ENCODE measurements at regions not wholly inside any gene's neighbourhood (a gene's known extent, or its start where the extent isn't known, plus 50 kb on each side); places are given as distances from the start of the nearest gene placed in this dataset.

- no peak for DNase-seq
These were observed 661.8 kb downstream of the MATN1 start for GRCh38 chr1:30061292-30062220.

- no peak for DNase-seq
These were observed 662.6 kb downstream of the MATN1 start for GRCh38 chr1:30060738-30061137.

GRCh38 chr1:30058970-30059369 is 664.4 kb downstream of the MATN1 start:
- DNase-seq, result no peak

- no peak for DNase-seq
These were observed 669.3 kb downstream of the MATN1 start for GRCh38 chr1:30054126-30054525.

GRCh38 chr1:30052178-30052577 is 671.2 kb downstream of the MATN1 start:
- DNase-seq, result no peak

GRCh38 chr1:30051777-30052176 is 671.6 kb downstream of the MATN1 start:
- no peak for DNase-seq

- no peak for DNase-seq
These were observed 673.6 kb downstream of the MATN1 start for GRCh38 chr1:30049748-30050296.

- DNase-seq, result no peak
These were observed 674.5 kb downstream of the MATN1 start for GRCh38 chr1:30048905-30049304.

GRCh38 chr1:30047576-30047975 is 675.8 kb downstream of the MATN1 start:
- DNase-seq, result no peak

- no peak for DNase-seq
These were observed 676.6 kb downstream of the MATN1 start for GRCh38 chr1:30046751-30047150.

GRCh38 chr1:30045304-30046090 is 677.9 kb downstream of the MATN1 start:
- no peak for DNase-seq

- DNase-seq, result no peak
These were observed 678.7 kb downstream of the MATN1 start for GRCh38 chr1:30044656-30045144.

GRCh38 chr1:30043731-30044408 is 679.5 kb downstream of the MATN1 start:
- DNase-seq, result no peak

- no peak for DNase-seq
These were observed 680.1 kb downstream of the MATN1 start for GRCh38 chr1:30043256-30043655.

- DNase-seq, result no peak
These were observed 680.8 kb downstream of the MATN1 start for GRCh38 chr1:30042438-30043147.

GRCh38 chr1:30041741-30042437 is 681.5 kb downstream of the MATN1 start:
- no peak for DNase-seq

- no peak for DNase-seq
These were observed 683.0 kb downstream of the MATN1 start for GRCh38 chr1:30040081-30041019.

GRCh38 chr1:30039354-30040080 is 683.9 kb downstream of the MATN1 start:
- DNase-seq, result no peak
